ENCODE measurements at regions not wholly inside any gene's neighbourhood (a gene's known extent, or its start where the extent isn't known, plus 50 kb on each side); places are given as distances from the start of the nearest gene placed in this dataset.
A peak's percentile ranks its signal among the peaks of the same experiment; 100 is the strongest.

- Histone ChIP-seq H3K36me3 (ENCODE audit: control insufficient read depth in 4 of 4, insufficient read depth in 4 of 4, low read length in 4 of 4) (no peaks in the 10 kb centered on the region), H3K4me1 (ENCODE audit: control insufficient read depth in 5 of 5, insufficient read depth in 5 of 5, low read length in 5 of 5) (peaks cover 0 to 15% (median 0%) of the 10 kb centered on the region in 5 donors), H3K9me3 (ENCODE audit: control insufficient read depth in 4 of 4, insufficient read depth in 3 of 4, low read length in 3 of 4) (peaks cover 0 to 4% (median 0%) of the 10 kb centered on the region in 4 donors), H3K27me3 (ENCODE audit: control insufficient read depth in 3 of 3, insufficient read depth in 3 of 3, low read length in 2 of 3) (no peaks in the 10 kb centered on the region), H3K9ac (ENCODE audit: insufficient read depth in 1 of 2, low read length in 2 of 2) (no peak overlapping the region), H3K27ac (ENCODE audit: low read depth in 1 of 2, low read length in 1 of 2) (no peak overlapping the region), H3K4me3 (no peak overlapping the region)
- DNase-seq (peak in 1 of 3 donors; percentile 9), ATAC-seq (ENCODE audit: insufficient read depth, low FRiP score) (no peak)
- no peak for TF ChIP-seq CTCF (IDR thresholded peaks at IDR 0.05; ENCODE audit: control extremely low read depth, extremely low read depth)
- 86 to 95% methylated on average over 6 of the region's 6 CpGs for WGBS, 2 donors
Observed at GRCh38 chr1:14065486-14065885, 365.5 kb downstream of the PRDM2 start.

GRCh38 chr1:14067036-14067435, 367.0 kb downstream of the PRDM2 start:
- ATAC-seq (ENCODE audit: insufficient read depth, low FRiP score): no peak
- H3K27me3 ChIP-seq (ENCODE audit: control insufficient read depth in 3 of 3, insufficient read depth in 3 of 3, low read length in 2 of 3): peaks cover 0 to 3% (median 0%) of the 10 kb centered on the region in 3 donors
- H3K36me3 ChIP-seq (ENCODE audit: control insufficient read depth in 4 of 4, insufficient read depth in 4 of 4, low read length in 4 of 4): no peaks in the 10 kb centered on the region
- WGBS, 2 donors: 89 to 92% methylated on average over 5 of the region's 5 CpGs
- H3K9ac ChIP-seq (ENCODE audit: insufficient read depth in 1 of 2, low read length in 2 of 2): no peak overlapping the region
- no peak for TF ChIP-seq CTCF (IDR thresholded peaks at IDR 0.05; ENCODE audit: control extremely low read depth, extremely low read depth)
- no peak overlapping the region for H3K4me3 ChIP-seq
- H3K4me1 ChIP-seq (ENCODE audit: control insufficient read depth in 5 of 5, insufficient read depth in 5 of 5, low read length in 5 of 5): peaks cover 0 to 13% (median 0%) of the 10 kb centered on the region in 5 donors
- no peaks in the 10 kb centered on the region for H3K9me3 ChIP-seq (ENCODE audit: control insufficient read depth in 4 of 4, insufficient read depth in 3 of 4, low read length in 3 of 4)
- no peak overlapping the region for H3K27ac ChIP-seq (ENCODE audit: low read depth in 1 of 2, low read length in 1 of 2)
- DNase-seq: no peak

- no peak overlapping the region for H3K27ac ChIP-seq (ENCODE audit: low read depth in 1 of 2, low read length in 1 of 2)
- 71 to 77% methylated on average over 4 of the region's 4 CpGs for WGBS, 2 donors
- H3K4me1 ChIP-seq (ENCODE audit: control insufficient read depth in 5 of 5, insufficient read depth in 5 of 5, low read length in 5 of 5): peaks cover 0 to 6% (median 0%) of the 10 kb centered on the region in 5 donors
- H3K9ac ChIP-seq (ENCODE audit: insufficient read depth in 1 of 2, low read length in 2 of 2): no peak overlapping the region
- H3K36me3 ChIP-seq (ENCODE audit: control insufficient read depth in 4 of 4, insufficient read depth in 4 of 4, low read length in 4 of 4): no peaks in the 10 kb centered on the region
- no peak for TF ChIP-seq CTCF (IDR thresholded peaks at IDR 0.05; ENCODE audit: control extremely low read depth, extremely low read depth)
- no peak for ATAC-seq (ENCODE audit: insufficient read depth, low FRiP score)
- DNase-seq: no peak
- H3K4me3 ChIP-seq: no peak overlapping the region
- H3K9me3 ChIP-seq (ENCODE audit: control insufficient read depth in 4 of 4, insufficient read depth in 3 of 4, low read length in 3 of 4): no peaks in the 10 kb centered on the region
- H3K27me3 ChIP-seq (ENCODE audit: control insufficient read depth in 3 of 3, insufficient read depth in 3 of 3, low read length in 2 of 3): peaks cover 0 to 3% (median 0%) of the 10 kb centered on the region in 3 donors
Observed at GRCh38 chr1:14067711-14068110, 367.7 kb downstream of the PRDM2 start.

- H3K4me3 ChIP-seq: no peak overlapping the region
- H3K36me3 ChIP-seq (ENCODE audit: control insufficient read depth in 4 of 4, insufficient read depth in 4 of 4, low read length in 4 of 4): no peaks in the 10 kb centered on the region
- WGBS, 2 donors: 88 to 89% methylated on average over 3 of the region's 3 CpGs
- H3K27ac ChIP-seq (ENCODE audit: low read depth in 1 of 2, low read length in 1 of 2): no peak overlapping the region
- H3K4me1 ChIP-seq (ENCODE audit: control insufficient read depth in 5 of 5, insufficient read depth in 5 of 5, low read length in 5 of 5): no peaks in the 10 kb centered on the region
- H3K27me3 ChIP-seq (ENCODE audit: control insufficient read depth in 3 of 3, insufficient read depth in 3 of 3, low read length in 2 of 3): peaks cover 0 to 3% (median 0%) of the 10 kb centered on the region in 3 donors
- no peaks in the 10 kb centered on the region for H3K9me3 ChIP-seq (ENCODE audit: control insufficient read depth in 4 of 4, insufficient read depth in 3 of 4, low read length in 3 of 4)
- DNase-seq (no peak), ATAC-seq (ENCODE audit: insufficient read depth, low FRiP score) (no peak)
- TF ChIP-seq CTCF (IDR thresholded peaks at IDR 0.05; ENCODE audit: control extremely low read depth, extremely low read depth): no peak
- no peak overlapping the region for H3K9ac ChIP-seq (ENCODE audit: insufficient read depth in 1 of 2, low read length in 2 of 2)
Observed at GRCh38 chr1:14071581-14071980, 371.6 kb downstream of the PRDM2 start.
